NT2/D1 (cell line): ENCODE measurements at regions not wholly inside any gene's neighbourhood (a gene's known extent, or its start where the extent isn't known, plus 50 kb on each side); places are given as distances from the start of the nearest gene placed in this dataset.

ENCODE experiments used
- YY1 ChIP-seq: IDR thresholded peaks from 2 replicates; pipeline ENCODE4 v1.6.1; 2011; ENCODE audit not compliant: insufficient read length, insufficient read depth
- ZNF274 ChIP-seq: IDR thresholded peaks from 2 replicates; pipeline ENCODE4 v1.6.1; 2011; ENCODE audit warnings: mild to moderate bottlenecking, low read depth, low read length

- TF ChIP-seq ZNF274 (no peak), YY1 (no peak)
These were observed 67.6 kb upstream of the GPR101 start for GRCh38 chrX:137101273-137101990.
